HG03342 (cell line): ENCODE measurements at regions not wholly inside any gene's neighbourhood (a gene's known extent, or its start where the extent isn't known, plus 50 kb on each side); places are given as distances from the start of the nearest gene placed in this dataset.
"Not testable (repeated sequence)": the region's sequence is repeated elsewhere in the genome, so short reads cannot be mapped to it uniquely, and the experiment has no call there.

Source experiments
- ATAC-seq: cut with Tn5 transposase; IDR thresholded peaks from one replicate; pipeline ENCODE4 v1.9.1; 2021; ENCODE audit warnings: mild to moderate bottlenecking, moderate library complexity; ENCODE audit not compliant: unreplicated experiment

- ATAC-seq: no peak
Measured at GRCh38 chr1:199489594-199489993, 537.9 kb upstream of the NR5A2 start.

DNA sequence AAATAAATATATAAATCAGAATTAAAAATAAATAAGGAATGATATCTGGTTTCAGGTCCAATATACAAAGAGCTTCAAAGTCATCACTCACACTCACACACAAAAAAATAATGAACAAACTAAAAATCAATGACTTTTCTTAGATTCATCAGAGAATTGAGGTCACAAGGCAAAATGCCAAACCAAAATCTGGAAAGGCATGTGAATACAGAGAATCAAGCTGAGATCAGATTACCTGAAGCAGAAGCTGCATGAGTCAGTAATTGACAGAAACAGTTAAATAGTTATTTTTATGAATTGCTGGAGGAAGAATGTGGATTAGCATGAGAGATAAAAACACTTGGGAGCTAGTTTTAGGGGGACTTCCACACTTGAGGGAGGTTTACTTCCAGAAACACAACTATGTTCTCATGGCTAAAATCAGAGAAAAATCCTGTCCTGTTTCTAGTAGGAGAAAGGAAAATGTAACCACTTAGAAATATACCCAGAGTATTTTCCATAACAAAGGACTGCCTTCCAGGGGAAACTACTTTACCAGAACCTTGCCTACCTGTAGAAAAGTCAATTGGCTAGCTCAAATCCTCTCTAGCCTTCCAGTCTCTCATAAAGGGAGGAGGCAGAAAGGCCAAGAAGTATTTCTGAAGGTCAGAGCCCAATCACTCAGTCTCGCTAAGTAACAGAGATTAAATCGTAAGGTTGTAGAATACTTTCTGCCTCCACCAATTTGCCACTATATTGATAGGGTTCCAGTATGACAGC is 536.6 kb upstream of the NR5A2 start:
- ATAC-seq: no peak

DNA sequence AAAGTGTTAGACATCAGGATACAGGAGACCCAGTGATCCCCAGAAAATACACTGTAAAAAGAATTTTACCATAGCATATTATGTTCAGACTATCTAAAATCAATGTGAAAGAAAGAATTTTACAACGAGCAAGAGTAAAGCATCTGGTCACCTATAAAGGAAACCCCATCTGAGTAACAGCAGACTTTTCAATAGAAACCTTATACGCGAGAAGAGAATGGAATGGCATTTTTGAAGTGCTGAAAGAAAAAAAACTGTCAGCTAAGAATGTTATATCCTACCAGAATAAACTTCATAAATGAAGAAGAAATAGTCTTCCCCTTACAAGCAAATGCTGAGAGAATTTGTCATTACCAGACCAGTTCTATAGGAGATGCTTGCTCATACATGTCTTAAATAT is 532.1 kb upstream of the NR5A2 start:
- no peak for ATAC-seq

DNA sequence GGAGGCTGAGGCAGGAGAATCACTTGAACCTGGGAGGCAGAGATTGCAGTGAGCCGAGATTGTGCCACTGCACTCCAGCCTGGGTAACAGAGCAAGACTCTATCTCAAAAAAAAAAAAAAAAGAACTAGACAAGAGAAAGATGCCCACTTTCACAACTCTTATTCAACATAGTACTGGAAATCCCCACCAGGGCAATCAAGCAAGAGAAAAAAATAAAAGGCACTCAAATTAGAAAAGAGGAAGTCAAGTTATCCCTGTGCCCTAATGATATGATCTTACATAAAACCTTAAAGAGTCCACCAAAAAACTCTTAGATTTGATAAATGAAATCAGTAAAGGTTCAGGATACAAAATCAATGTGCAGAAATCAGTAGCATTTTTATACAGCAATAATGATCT is 528.7 kb upstream of the NR5A2 start:
- peak; percentile 70 for ATAC-seq

- ATAC-seq: no peak
Measured at GRCh38 chr1:199508072-199508471, 519.4 kb upstream of the NR5A2 start.

DNA sequence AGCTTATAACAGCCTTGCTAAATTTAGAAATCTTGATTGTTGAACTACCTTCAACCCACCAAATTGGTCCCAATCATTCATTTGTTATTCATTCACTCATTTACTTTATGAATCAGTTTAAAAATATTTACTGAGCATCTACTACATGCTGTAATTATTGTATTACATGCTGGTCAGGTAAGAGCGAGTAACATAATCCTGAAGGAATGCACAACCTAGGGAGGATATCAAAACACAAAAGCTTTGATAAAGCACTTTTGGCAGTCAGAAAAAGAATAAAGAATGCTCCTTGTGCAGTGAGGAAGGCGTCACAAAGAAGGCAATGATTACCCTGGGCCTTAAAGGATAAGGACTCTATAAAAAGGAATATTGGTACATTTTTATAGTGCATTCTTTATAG is 518.9 kb upstream of the NR5A2 start:
- no peak for ATAC-seq

- no peak for ATAC-seq
Measured at GRCh38 chr1:199509456-199509855, 518.1 kb upstream of the NR5A2 start.

GRCh38 chr1:199510314-199510713 is 517.2 kb upstream of the NR5A2 start:
- peak; percentile 95 for ATAC-seq

DNA sequence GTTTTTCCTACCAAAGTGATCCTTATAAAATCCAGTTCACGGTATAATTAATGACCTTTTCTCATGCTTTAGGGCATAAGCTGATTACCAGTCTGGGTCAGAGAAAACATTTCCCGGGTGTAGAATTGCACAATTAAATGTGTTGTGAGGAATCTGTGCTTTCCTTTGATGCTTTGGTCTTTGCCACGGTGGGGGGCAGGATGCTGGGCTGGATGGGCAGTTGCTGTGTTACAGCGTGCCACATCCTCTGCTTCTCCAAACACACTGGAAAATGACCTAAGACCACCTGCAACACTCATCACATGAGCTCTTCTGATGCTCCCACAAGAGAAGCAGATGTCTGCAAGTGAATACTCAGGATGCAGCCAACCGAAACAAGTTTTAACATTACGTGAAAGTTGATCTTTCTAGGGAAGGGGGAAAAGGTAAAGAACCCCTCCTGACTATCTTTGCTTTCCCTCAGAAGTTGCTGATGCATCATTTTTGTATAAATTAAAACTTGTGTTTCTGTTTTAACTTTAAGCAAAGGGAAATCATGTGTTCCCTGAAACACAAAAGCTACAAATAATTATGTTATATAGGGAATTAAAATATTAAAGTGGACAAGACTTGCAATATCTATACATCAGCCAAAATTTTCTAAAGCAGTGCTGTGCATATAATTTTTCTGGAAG is 515.3 kb upstream of the NR5A2 start:
- ATAC-seq: no peak

- no peak for ATAC-seq
Measured at GRCh38 chr1:199515261-199515660, 512.2 kb upstream of the NR5A2 start.

DNA sequence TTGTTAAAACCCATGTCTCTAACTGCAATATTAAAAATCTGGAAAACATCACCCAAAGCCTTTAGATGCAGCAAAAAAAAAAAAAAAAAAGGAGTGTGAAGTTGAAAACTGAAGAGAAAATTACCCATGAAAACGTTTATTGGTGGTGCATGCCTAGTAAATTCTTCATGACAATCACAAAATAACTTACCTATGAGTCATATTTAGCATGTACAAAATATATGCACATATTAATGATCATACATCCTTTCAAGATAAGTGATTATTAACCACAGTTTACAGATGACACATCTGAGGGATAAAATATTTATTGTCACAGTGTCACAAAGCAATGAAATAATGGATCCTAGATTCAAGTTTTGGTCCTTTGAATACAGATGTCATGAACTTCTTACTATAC is 505.2 kb upstream of the NR5A2 start:
- ATAC-seq: no peak

- no peak for ATAC-seq
Measured at GRCh38 chr1:199522936-199523335, 504.6 kb upstream of the NR5A2 start.

DNA sequence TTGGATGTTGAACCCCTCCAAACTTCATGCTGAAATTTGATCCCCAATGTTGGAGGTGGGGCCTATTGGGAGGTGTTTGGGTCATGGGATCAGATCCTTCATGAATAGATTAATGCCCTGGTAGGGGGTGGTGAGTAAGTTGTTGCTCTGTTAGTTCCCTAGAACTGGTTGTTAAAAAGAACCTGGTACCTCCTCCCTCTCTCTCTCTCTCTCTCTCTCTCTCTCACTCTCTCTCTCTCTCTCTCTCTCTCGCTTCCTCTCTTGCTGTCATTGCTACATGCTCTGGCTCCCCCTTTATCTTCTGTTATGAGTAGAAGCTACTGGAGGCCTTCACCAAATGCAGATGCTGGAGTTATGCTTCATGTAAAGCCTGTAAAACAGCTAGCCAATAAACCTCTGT is 498.2 kb upstream of the NR5A2 start:
- ATAC-seq: no peak

DNA sequence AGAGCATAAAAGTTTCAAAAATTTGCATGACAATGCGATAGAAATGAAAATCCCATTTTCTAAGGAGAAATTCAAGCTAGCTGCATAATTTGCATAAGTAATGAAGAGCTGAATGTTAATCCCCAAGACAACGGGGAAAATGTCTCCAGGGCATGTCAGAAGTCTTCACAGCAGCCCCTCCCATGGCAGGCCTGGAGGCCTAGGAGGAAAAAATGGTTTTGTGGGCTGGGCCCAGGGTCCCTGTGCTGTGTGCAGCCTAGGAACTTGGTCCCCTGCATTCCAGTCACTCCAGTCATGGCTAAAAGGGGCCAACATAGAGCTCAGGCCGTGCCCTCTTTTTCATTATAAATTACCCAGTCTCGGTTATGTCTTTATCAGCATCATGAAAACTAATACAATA is 494.1 kb upstream of the NR5A2 start:
- not testable (repeated sequence) for ATAC-seq

GRCh38 chr1:199545780-199546179 is 481.7 kb upstream of the NR5A2 start:
- ATAC-seq: peak; percentile 44

- peak; percentile 69 for ATAC-seq
Measured at GRCh38 chr1:199546323-199546722, 481.2 kb upstream of the NR5A2 start.

- ATAC-seq: no peak
Measured at GRCh38 chr1:199549421-199549820, 478.1 kb upstream of the NR5A2 start.

DNA sequence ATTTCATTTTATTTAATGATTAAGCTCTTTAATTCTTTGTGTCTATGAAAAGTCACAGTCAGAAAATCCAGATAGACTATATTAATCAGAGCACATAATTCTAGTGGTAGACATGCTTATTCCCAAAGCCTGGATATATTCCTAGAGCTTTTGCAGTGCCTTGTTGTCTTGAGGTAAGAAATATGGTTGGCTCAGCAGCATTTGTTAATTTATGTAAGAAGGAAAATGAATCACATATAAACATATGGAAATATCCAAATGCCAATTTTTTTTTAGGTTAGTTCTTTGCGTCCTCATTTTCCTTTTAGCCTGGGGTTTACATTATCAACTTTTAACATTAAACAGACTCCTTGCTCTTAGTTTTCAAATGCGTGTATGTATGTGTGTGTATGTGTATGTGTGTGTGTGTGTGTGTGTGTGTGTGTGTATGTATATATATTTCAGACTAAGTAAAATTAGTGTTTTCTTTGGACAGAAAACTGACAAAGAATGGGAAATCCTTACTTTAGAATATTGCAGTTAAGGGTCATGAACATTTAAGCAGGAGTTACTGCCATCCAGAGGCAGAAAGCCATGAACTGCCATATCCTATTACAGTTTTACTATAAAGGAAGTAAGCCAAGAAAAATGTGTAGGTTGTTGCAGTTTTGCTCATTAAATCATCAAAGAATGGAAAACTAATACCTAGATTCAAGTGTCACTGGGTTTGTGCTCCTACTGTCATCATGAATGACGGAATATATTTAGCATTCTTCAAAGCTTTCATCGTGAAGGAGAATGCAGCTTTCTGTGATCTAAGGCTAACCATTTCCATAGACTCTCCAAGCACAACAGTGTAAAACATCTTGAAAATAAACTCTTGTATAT is 477.1 kb upstream of the NR5A2 start:
- ATAC-seq: no peak

GRCh38 chr1:199551967-199552565 is 475.4 kb upstream of the NR5A2 start:
- ATAC-seq: peak; percentile 57

- ATAC-seq: no peak
Measured at GRCh38 chr1:199553104-199553503, 474.4 kb upstream of the NR5A2 start.

DNA sequence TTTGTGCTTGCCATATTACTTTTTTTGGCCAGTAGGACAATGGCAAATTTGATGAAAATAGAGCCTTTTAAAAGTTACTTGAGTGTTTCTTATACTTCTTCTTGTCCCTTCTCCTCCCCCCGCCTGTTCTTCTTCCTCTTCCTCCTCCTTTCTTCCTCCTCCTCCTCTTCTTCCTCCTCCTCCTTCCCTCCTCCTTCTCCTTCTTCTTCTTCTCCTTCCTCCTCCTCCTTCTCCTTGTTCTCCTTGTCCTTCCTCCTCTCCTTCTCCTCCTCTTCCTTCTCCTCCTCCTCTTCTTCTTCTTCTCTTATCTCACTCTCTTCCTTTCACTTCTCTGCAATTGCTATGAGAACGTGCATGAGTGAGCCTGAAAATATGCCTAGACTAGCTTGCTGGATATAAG is 466.2 kb upstream of the NR5A2 start:
- ATAC-seq: no peak
